ENCODE measurements at regions not wholly inside any gene's neighbourhood (a gene's known extent, or its start where the extent isn't known, plus 50 kb on each side); places are given as distances from the start of the nearest gene placed in this dataset.

GRCh38 chr4:138542191-138542776 is 300.1 kb upstream of the SLC7A11 start:
- no peak overlapping the region for H3K27ac ChIP-seq
- TF ChIP-seq, protein P1, sequence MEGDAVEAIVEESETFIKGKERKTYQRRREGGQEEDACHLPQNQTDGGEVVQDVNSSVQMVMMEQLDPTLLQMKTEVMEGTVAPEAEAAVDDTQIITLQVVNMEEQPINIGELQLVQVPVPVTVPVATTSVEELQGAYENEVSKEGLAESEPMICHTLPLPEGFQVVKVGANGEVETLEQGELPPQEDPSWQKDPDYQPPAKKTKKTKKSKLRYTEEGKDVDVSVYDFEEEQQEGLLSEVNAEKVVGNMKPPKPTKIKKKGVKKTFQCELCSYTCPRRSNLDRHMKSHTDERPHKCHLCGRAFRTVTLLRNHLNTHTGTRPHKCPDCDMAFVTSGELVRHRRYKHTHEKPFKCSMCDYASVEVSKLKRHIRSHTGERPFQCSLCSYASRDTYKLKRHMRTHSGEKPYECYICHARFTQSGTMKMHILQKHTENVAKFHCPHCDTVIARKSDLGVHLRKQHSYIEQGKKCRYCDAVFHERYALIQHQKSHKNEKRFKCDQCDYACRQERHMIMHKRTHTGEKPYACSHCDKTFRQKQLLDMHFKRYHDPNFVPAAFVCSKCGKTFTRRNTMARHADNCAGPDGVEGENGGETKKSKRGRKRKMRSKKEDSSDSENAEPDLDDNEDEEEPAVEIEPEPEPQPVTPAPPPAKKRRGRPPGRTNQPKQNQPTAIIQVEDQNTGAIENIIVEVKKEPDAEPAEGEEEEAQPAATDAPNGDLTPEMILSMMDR (conservative IDR thresholded peaks at IDR 0.05): no peak

DNA sequence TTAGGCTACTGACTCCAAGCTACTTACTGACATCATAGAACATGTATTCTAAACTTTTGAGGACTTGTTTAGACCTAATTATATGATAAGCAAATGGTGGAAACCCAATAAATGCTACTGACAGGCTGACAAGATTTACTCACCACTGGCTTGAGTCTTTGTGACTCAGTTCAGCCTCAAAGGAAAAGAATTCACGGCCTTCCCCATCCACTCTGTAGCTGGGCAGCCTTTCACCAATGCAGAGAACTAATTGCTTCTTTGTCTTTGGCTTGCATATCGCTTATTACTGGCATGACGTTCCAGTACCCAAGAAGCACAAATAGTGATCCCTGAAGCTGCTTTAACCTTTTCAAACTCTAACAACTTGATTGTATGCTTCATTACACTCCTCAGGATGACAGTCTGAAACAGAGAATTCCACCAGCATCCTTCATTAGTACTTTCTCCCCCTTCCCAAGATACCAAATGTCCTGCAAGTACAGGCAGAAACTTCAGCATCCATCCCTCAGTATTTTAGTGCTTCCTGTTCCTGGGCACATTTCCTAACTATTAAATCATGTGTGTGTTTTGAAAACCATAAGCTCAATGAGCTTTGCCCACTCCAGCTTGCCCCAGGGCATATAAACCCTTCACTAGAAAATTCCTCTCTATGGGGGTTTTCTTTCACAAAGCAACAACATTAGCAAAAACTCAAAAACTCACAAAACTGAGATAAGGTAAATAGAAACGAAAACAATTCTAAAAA is 298.1 kb upstream of the SLC7A11 start:
- no peak overlapping the region for H3K27ac ChIP-seq
- TF ChIP-seq, protein P1 (conservative IDR thresholded peaks at IDR 0.05): no peak

DNA sequence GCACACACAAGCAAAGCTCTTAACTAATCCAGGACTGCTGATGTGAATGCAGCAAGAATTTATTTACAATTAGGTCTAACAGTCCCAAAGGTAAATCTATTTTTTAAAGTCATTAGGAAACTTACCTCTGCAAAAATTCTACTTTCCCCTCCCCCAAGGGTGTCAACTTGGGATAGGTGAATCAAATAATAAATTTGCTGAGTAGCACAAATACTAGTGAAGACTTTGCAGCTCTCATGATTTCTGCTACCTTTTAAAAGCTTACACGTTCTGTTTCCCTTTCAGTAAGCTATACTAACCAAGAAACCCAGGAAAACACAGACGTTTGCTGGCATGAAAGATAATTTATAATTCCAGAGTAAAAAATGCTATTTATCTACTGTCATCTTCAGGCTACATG is 296.6 kb upstream of the SLC7A11 start:
- TF ChIP-seq, protein P1 (conservative IDR thresholded peaks at IDR 0.05): no peak
- no peak overlapping the region for H3K27ac ChIP-seq

DNA sequence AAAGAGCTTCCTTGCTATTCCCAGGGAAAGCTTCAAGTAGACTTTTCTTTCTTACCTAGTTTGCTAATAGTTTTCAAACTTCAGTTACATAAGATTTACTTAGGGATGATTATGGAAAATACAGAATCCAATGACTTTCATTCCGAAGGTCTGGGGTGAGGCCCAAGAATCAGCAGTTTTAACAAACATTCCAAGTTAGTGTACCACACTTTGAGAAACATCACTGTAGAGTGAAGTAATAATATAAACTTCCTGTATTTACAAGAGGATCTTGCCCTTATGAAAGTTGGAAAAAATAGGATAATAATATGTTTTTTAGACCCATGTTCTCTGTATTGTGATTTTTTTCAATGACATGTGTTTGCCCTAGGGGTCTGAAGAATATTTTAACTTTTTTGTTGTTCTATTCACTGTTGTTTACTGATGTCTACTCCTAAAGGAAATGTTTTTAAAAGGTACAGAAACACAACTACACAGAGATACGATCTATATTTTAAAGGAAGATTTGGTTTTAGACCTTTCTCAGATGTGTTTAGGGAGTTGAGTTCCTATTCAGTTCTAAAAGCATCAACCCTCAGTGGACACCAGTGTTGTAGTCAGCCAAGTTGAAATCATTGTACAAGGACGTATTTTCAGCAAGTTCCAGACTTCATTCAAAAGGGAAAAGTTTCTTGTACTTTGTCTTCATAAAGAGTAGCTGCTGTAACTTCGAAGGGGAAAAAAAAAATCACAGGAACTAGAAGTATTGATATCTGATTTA is 295.8 kb upstream of the SLC7A11 start:
- TF ChIP-seq, protein P1 (conservative IDR thresholded peaks at IDR 0.05): no peak
- H3K27ac ChIP-seq: no peak overlapping the region

GRCh38 chr4:138535316-138535715 is 293.2 kb upstream of the SLC7A11 start:
- no peak overlapping the region for H3K27ac ChIP-seq
- TF ChIP-seq, protein P1 (conservative IDR thresholded peaks at IDR 0.05): no peak

DNA sequence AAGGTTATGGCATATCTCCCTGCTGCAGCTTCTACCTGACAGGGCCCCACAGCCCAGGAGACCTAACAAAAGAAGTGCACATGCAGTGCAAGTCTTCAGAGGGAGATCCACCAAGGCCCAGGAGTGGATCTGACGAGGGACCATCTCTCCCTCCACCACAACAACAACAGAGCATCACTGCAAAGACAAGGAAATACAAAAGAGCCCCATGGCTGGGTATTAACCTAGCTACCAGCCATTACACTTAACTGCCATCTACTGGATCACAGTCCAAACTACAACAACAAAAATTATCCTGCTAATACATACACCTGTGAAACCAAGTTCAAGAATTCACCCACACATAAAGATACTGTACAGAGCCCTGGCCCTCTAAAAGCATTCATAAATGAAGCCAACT is 280.2 kb upstream of the SLC7A11 start:
- TF ChIP-seq, protein P1 (conservative IDR thresholded peaks at IDR 0.05): peak; percentile 56
- no peak overlapping the region for H3K27ac ChIP-seq

- TF ChIP-seq, protein P1 (conservative IDR thresholded peaks at IDR 0.05): no peak
- H3K27ac ChIP-seq: no peak overlapping the region
These were observed 279.7 kb upstream of the SLC7A11 start for GRCh38 chr4:138521809-138522208.

Measured in VCaP (cell line).